Endothelial cell of umbilical vein (primary cell): ENCODE measurements at regions not wholly inside any gene's neighbourhood (a gene's known extent, or its start where the extent isn't known, plus 50 kb on each side); places are given as distances from the start of the nearest gene placed in this dataset.

ENCODE experiments used
- BruUV-seq: library from RNA; stranded (reverse); fragments of 400-500 nt; replicated peaks from 2 replicates; lab custom pipeline; 2021; lab: Mats Ljungman, UMichigan
- CTCF ChIA-PET: fragments of 300-600, 350-600 bp; sonication (Branson Sonifier 250); formaldehyde crosslinking; loops from one replicate; lab custom pipeline; 2021; ENCODE audit warnings: antibody characterized with exemption, inconsistent platforms; lab: Charles Lee
- POLR2A ChIA-PET: fragments of 300-600, 350-600 bp; sonication (Branson Sonifier 250); formaldehyde crosslinking; loops from one replicate; lab custom pipeline; 2021; ENCODE audit warnings: antibody characterized with exemption, inconsistent platforms; lab: Charles Lee
- DNase-seq: peaks from one replicate; pipeline ENCODE4 v3.0.0-alpha.2; 2011; ENCODE audit warnings: low read depth, low spot score
- FAIRE-seq: peaks from 2 replicates; lab custom pipeline; 2011; peaks lifted over from hg19 to GRCh38; lab: Jason Lieb, UNC
- H2AFZ ChIP-seq: 2 replicates; pipeline ENCODE4 v1.6.0; 2012; ENCODE audit warnings: low read depth, low read length, control low read depth, inconsistent platforms
- H3K27ac ChIP-seq: 2 replicates; pipeline ENCODE4 v1.5.1; 2011; ENCODE audit warnings: low read depth, mild to moderate bottlenecking, control low read depth, low read length, moderate library complexity; ENCODE audit not compliant: insufficient read depth
- H3K27me3 ChIP-seq, 2 experiments: 2 replicates each; pipeline versions ENCODE4 v1.6.0 to v1.6.1; 2011; ENCODE audit warnings: low read length in 2 of 2, mixed read lengths in 1 of 2; ENCODE audit not compliant: control insufficient read depth in 2 of 2, insufficient read depth in 2 of 2
- H3K36me3 ChIP-seq, 2 experiments: 2 replicates in 1 of 2; 3 replicates in 1 of 2; pipeline ENCODE4 v1.5.1; 2011; ENCODE audit warnings: low read length in 2 of 2, mild to moderate bottlenecking in 1 of 2, moderate library complexity in 1 of 2; ENCODE audit not compliant: control insufficient read depth in 2 of 2, insufficient read depth in 2 of 2; ENCODE audit errors: extremely low read depth in 1 of 2
- H3K4me1 ChIP-seq: 3 replicates; pipeline ENCODE4 v1.5.1; 2011; ENCODE audit warnings: mild to moderate bottlenecking, low read length; ENCODE audit not compliant: control insufficient read depth, insufficient read depth; ENCODE audit errors: extremely low read depth
- H3K4me2 ChIP-seq: 2 replicates; pipeline ENCODE4 v1.6.1; 2011; ENCODE audit warnings: low read length, control low read depth, mixed read lengths; ENCODE audit not compliant: insufficient read depth
- H3K4me3 ChIP-seq, 3 experiments: fragments of 200-600 bp in 1 of 3; sonication (generic), shearing (Covaris generic) in 1 of 3; replicated peaks in 1 of 3; 2 replicates each; pipeline ENCODE4 v1.5.1; 2011 to 2016; ENCODE audit warnings: control low read depth in 3 of 3, low read length in 3 of 3, mild to moderate bottlenecking in 2 of 3, inconsistent platforms in 1 of 3, low read depth in 1 of 3, moderate library complexity in 1 of 3; ENCODE audit not compliant: insufficient read depth in 1 of 3
- H3K79me2 ChIP-seq: 2 replicates; pipeline ENCODE4 v1.6.0; 2012; ENCODE audit warnings: low read length, inconsistent platforms; ENCODE audit not compliant: control insufficient read depth, insufficient read depth
- H3K9ac ChIP-seq: replicated peaks from 2 replicates; pipeline ENCODE3; 2011; ENCODE audit warnings: low read length, control low read depth; ENCODE audit not compliant: insufficient read depth; ENCODE audit errors: extremely low read depth
- H3K9me1 ChIP-seq: replicated peaks from 3 replicates; pipeline ENCODE4 v1.6.0; 2011; ENCODE audit warnings: mild to moderate bottlenecking, low read length; ENCODE audit not compliant: control insufficient read depth, insufficient read depth; ENCODE audit errors: extremely low read depth
- H3K9me3 ChIP-seq: replicated peaks from 2 replicates; pipeline ENCODE4 v1.5.1; 2012; ENCODE audit warnings: low read length, inconsistent platforms; ENCODE audit not compliant: control insufficient read depth, insufficient read depth
- H4K20me1 ChIP-seq: replicated peaks from 2 replicates; pipeline ENCODE3; 2011; ENCODE audit warnings: mild to moderate bottlenecking, low read length; ENCODE audit not compliant: control insufficient read depth, insufficient read depth; ENCODE audit errors: extremely low read depth
- CTCF ChIP-seq, 2 donors: IDR thresholded peaks; 1 replicate in 1 of 2; 2 replicates in 1 of 2; pipeline ENCODE4 v1.5.1; 2011; ENCODE audit warnings: low read length in 2 of 2, mild to moderate bottlenecking in 2 of 2, moderate library complexity in 2 of 2, control low read depth in 1 of 2, inconsistent platforms in 1 of 2, low read depth in 1 of 2; ENCODE audit not compliant: insufficient read depth in 1 of 2; ENCODE audit errors: extremely low read depth in 1 of 2
- FOS ChIP-seq: IDR thresholded peaks from 2 replicates; pipeline ENCODE4 v1.6.1; 2011; ENCODE audit warnings: mild to moderate bottlenecking, low read length, moderate library complexity, borderline replicate concordance; ENCODE audit not compliant: insufficient read depth
- POLR2AphosphoS5 ChIP-seq: IDR thresholded peaks from 2 replicates; pipeline ENCODE4 v1.6.1; 2012; ENCODE audit warnings: low read depth, mild to moderate bottlenecking, control low read depth, low read length, moderate library complexity; ENCODE audit not compliant: insufficient read depth
- dilution Hi-C: fragments of 300-500 bp; cut with MboI; formaldehyde crosslinking; loops from one replicate; pipeline ENCODE4 v1.15.0; 2019; ENCODE audit warnings: low sequenced_read_pairs; ENCODE audit not compliant: extremely low pct_ligation_motif_present
- intact Hi-C: fragments of 100-400 bp; cut with micrococcal nuclease; formaldehyde crosslinking; loops from one replicate; pipeline ENCODE4 v1.10.0; 2022

GRCh38 chr1:79100385-79100784, 93.9 kb upstream of the ADGRL4 start:
- Histone ChIP-seq H4K20me1 (no peaks in the 10 kb centered on the region), H3K9me3 (no peaks in the 10 kb centered on the region), H3K27ac (no peak overlapping the region), H3K27me3 (no peaks in the 10 kb centered on the region), H3K36me3 (no peaks in the 10 kb centered on the region), H3K9me1 (no peaks in the 10 kb centered on the region), H2AFZ (no peak overlapping the region), H3K4me2 (no peak overlapping the region), H3K9ac (no peak overlapping the region), H3K79me2 (no peaks in the 10 kb centered on the region), H3K4me3 (no peak overlapping the region), H3K4me1 (no peaks in the 10 kb centered on the region)
- no TSS peak for BruUV-seq
- peak; percentile 43 for DNase-seq
- dilution Hi-C loops = no loop called here
- TF ChIP-seq FOS = peak; percentile 43
- no peak for TF ChIP-seq POLR2AphosphoS5
- ChIA-PET CTCF (interaction anchor here (1.3 kb wide), 1 partner anchor 10 kb away, joined by 4 read pairs; no protein-coding TSS in a partner anchor), POLR2A (interaction anchor here (0.6 kb wide), 1 partner anchor 120 kb away, joined by 4 read pairs; no protein-coding TSS in a partner anchor)
- intact Hi-C loops = no loop called here
- peak; percentile 18 for FAIRE-seq

- DNase-seq (no peak), FAIRE-seq (no peak)
- Histone ChIP-seq H3K9me1 (no peaks in the 10 kb centered on the region), H3K9ac (no peak overlapping the region), H2AFZ (no peak overlapping the region), H3K4me3 (no peak overlapping the region), H3K4me1 (no peaks in the 10 kb centered on the region), H3K27ac (no peak overlapping the region), H4K20me1 (no peaks in the 10 kb centered on the region), H3K9me3 (no peaks in the 10 kb centered on the region), H3K36me3 (no peaks in the 10 kb centered on the region), H3K27me3 (no peaks in the 10 kb centered on the region), H3K79me2 (no peaks in the 10 kb centered on the region), H3K4me2 (no peak overlapping the region)
- TF ChIP-seq FOS (peak; percentile 30), POLR2AphosphoS5 (no peak), CTCF (IDR thresholded peaks at IDR 0.05; ENCODE audit: extremely low read depth in 1 of 2, insufficient read depth in 1 of 2, low read depth in 1 of 2, low read length in 2 of 2) (no peak)
- ChIA-PET POLR2A (no interaction called here), CTCF (interaction anchor here (1.1 kb wide), 1 partner anchor 11 kb away, joined by 4 read pairs; no protein-coding TSS in a partner anchor)
- no TSS peak for BruUV-seq
- intact Hi-C loops (no loop called here), dilution Hi-C loops (no loop called here)
Observed at GRCh38 chr1:79090985-79091384, 84.5 kb upstream of the ADGRL4 start.
